AG04449 (cell line): ENCODE measurements at regions not wholly inside any gene's neighbourhood (a gene's known extent, or its start where the extent isn't known, plus 50 kb on each side); places are given as distances from the start of the nearest gene placed in this dataset.

ENCODE experiments used
- CTCF ChIA-PET: fragments of 350-600 bp; formaldehyde crosslinking; extraction: SDS; loops from one replicate; lab custom pipeline; 2021; ENCODE audit warnings: antibody characterized with exemption; lab: Yijun Ruan, JAX
- POLR2A ChIA-PET: fragments of 400-600, 350-600 bp; formaldehyde crosslinking; extraction: SDS; loops from one replicate; lab custom pipeline; 2020; ENCODE audit warnings: antibody characterized with exemption, inconsistent platforms; lab: Yijun Ruan, JAX
- DNase-seq: peaks from one replicate; pipeline ENCODE4 v3.0.0-alpha.2; 2010; ENCODE audit warnings: low read depth, low spot score
- H3K4me3 ChIP-seq: 2 replicates; pipeline ENCODE4 v1.5.1; 2011; ENCODE audit warnings: low read depth, mild to moderate bottlenecking, control low read depth, low read length
- CTCF ChIP-seq: IDR thresholded peaks from one replicate; pipeline ENCODE4 v1.5.1; 2011; ENCODE audit warnings: mild to moderate bottlenecking, moderate library complexity, low read length, control low read depth, inconsistent platforms; ENCODE audit not compliant: insufficient read depth; ENCODE audit errors: missing control alignments

- TF ChIP-seq CTCF, result no peak
- H3K4me3 ChIP-seq, result no peak overlapping the region
- ChIA-PET CTCF (no interaction called here), POLR2A (no interaction called here)
- no peak for DNase-seq
These were observed 152.8 kb upstream of the WSCD2 start for GRCh38 chr12:107976331-107976730.

GRCh38 chr12:107978201-107978600 is 150.9 kb upstream of the WSCD2 start:
- ChIA-PET POLR2A (no interaction called here), CTCF (interaction anchor here (1.2 kb wide), 1 partner anchor 13 kb away, joined by 3 read pairs; no protein-coding TSS in a partner anchor)
- no peak for DNase-seq
- no peak overlapping the region for H3K4me3 ChIP-seq
- TF ChIP-seq CTCF, result no peak

GRCh38 chr12:107978641-107979040 is 150.4 kb upstream of the WSCD2 start:
- DNase-seq, result no peak
- ChIA-PET CTCF (interaction anchor here (1.2 kb wide), 1 partner anchor 12 kb away, joined by 3 read pairs; no protein-coding TSS in a partner anchor), POLR2A (no interaction called here)
- no peak overlapping the region for H3K4me3 ChIP-seq
- no peak for TF ChIP-seq CTCF

DNA sequence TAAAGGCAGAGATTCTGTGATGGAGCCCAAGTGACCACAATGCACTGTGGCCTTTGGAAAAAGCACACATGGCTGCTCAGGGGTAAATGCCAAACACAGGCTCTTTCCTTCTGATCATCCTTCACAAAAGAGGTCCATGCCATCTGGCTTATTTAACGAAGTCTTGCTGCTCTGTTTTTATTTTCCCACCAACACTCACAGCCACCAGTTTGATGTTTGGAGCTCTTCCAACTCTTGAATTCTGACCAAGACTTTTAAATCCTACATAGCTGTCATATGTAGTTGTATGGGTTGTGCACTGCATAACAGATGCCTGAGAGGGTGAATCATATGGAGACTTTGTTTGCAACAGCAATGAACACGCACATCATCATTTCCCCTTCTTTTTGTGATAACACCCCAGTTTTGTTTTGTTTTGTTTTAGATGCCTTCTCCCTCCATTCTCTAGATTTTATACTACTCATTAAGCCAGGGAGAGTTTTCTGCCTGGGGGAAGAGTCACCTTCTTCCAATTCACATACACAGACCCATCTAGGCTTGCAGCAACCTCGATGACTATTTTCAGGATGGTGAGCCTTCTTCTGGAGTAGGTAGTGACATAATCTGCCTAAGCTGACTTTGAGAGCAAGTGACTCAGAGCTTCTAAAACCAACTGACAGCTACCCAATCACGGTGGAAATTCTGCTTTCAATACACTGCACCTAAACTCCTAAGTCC is 145.2 kb upstream of the WSCD2 start:
- CTCF ChIA-PET, result no interaction called here

DNA sequence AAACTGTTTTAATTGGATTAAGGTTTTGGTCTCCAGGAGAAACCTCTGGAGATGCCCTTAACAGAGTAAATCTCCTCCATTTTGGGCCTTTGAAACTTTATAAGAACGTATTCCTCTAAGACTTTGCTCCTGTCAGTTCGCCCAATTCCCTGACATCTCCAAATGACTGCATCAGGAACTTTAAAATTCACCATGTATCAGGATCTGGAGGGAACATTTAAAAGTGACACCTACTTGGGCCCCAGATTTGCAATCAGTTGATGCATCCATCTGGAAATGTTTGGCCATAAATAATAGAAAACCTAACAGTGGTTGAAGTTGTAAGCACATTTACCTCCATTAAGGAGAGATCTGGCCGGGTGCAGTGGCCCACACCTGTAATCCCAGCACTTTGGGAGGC is 144.1 kb upstream of the WSCD2 start:
- ChIA-PET POLR2A (no interaction called here), CTCF (no interaction called here)
- no peak overlapping the region for H3K4me3 ChIP-seq
- TF ChIP-seq CTCF, result no peak
- no peak for DNase-seq

More for the DNA sequence above, 145.2 kb upstream of the WSCD2 start:
- H3K4me3 ChIP-seq, result no peak overlapping the region
- DNase-seq, result no peak
- POLR2A ChIA-PET, result no interaction called here
- no peak for TF ChIP-seq CTCF

DNA sequence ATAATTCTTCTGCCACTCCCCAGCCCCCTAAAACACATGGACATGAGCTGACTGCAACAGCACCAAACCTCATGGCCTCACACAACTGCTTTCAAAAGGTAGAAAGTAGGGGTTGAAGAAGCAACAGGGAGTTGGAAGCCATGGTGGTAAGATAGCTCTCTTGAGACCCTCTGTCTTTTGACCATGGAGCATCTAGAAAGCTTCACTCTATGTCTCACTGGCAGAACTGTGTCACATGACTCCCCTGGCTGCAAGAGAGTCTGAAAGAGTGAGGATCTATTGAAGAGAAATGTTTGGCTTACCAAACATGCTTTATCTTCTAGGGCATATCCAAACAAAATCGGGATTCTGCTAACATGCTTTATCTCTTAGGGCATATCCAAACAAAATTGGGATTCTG is 142.9 kb upstream of the WSCD2 start:
- TF ChIP-seq CTCF, result no peak
- DNase-seq, result no peak
- CTCF ChIA-PET, result no interaction called here
- POLR2A ChIA-PET, result no interaction called here
- H3K4me3 ChIP-seq, result no peak overlapping the region
